ENCODE measurements at regions not wholly inside any gene's neighbourhood (a gene's known extent, or its start where the extent isn't known, plus 50 kb on each side); places are given as distances from the start of the nearest gene placed in this dataset.

- no peak for DNase-seq (ENCODE audit: low read depth)
Observed at GRCh38 chr3:44021651-44022594, 219.8 kb upstream of the TOPAZ1 start.

GRCh38 chr3:44023961-44024593, 217.6 kb upstream of the TOPAZ1 start:
- DNase-seq (ENCODE audit: low read depth), result no peak

GRCh38 chr3:44026220-44026865, 215.3 kb upstream of the TOPAZ1 start:
- DNase-seq (ENCODE audit: low read depth), result no peak

GRCh38 chr3:44029100-44029499, 212.6 kb upstream of the TOPAZ1 start:
- DNase-seq (ENCODE audit: low read depth), result no peak

- no peak for DNase-seq (ENCODE audit: low read depth)
Observed at GRCh38 chr3:44030285-44030684, 211.4 kb upstream of the TOPAZ1 start.

- DNase-seq (ENCODE audit: low read depth), result no peak
Observed at GRCh38 chr3:44030687-44031305, 210.9 kb upstream of the TOPAZ1 start.

- no peak for DNase-seq (ENCODE audit: low read depth)
Observed at GRCh38 chr3:44031387-44032380, 210.0 kb upstream of the TOPAZ1 start.

- no peak for DNase-seq (ENCODE audit: low read depth)
Observed at GRCh38 chr3:44032487-44032886, 209.2 kb upstream of the TOPAZ1 start.

- DNase-seq (ENCODE audit: low read depth), result no peak
Observed at GRCh38 chr3:44033123-44033522, 208.6 kb upstream of the TOPAZ1 start.

- no peak for DNase-seq (ENCODE audit: low read depth)
Observed at GRCh38 chr3:44036850-44037249, 204.8 kb upstream of the TOPAZ1 start.

GRCh38 chr3:44039006-44039405, 202.7 kb upstream of the TOPAZ1 start:
- DNase-seq (ENCODE audit: low read depth), result no peak

GRCh38 chr3:44041726-44042125, 200.0 kb upstream of the TOPAZ1 start:
- DNase-seq (ENCODE audit: low read depth), result no peak

- DNase-seq (ENCODE audit: low read depth), result no peak
Observed at GRCh38 chr3:44042772-44043171, 198.9 kb upstream of the TOPAZ1 start.

GRCh38 chr3:44045476-44046275, 196.0 kb upstream of the TOPAZ1 start:
- DNase-seq (ENCODE audit: low read depth), result no peak

- DNase-seq (ENCODE audit: low read depth), result no peak
Observed at GRCh38 chr3:44047796-44048195, 193.9 kb upstream of the TOPAZ1 start.

- no peak for DNase-seq (ENCODE audit: low read depth)
Observed at GRCh38 chr3:44048196-44048924, 193.3 kb upstream of the TOPAZ1 start.

- no peak for DNase-seq (ENCODE audit: low read depth)
Observed at GRCh38 chr3:44048949-44049348, 192.7 kb upstream of the TOPAZ1 start.

- DNase-seq (ENCODE audit: low read depth), result no peak
Observed at GRCh38 chr3:44050101-44050500, 191.6 kb upstream of the TOPAZ1 start.

GRCh38 chr3:44050867-44051266, 190.8 kb upstream of the TOPAZ1 start:
- no peak for DNase-seq (ENCODE audit: low read depth)

- no peak for DNase-seq (ENCODE audit: low read depth)
Observed at GRCh38 chr3:44055951-44056350, 185.7 kb upstream of the TOPAZ1 start.
